Liver (tissue), 8 donors: ENCODE measurements at regions not wholly inside any gene's neighbourhood (a gene's known extent, or its start where the extent isn't known, plus 50 kb on each side); places are given as distances from the start of the nearest gene placed in this dataset.

Source experiments
- DNase-seq: peaks from one replicate; pipeline ENCODE4 v3.0.0-alpha.2; 2017; ENCODE audit warnings: low spot score
- H3K27ac ChIP-seq, 2 donors: one replicate each; pipeline ENCODE4 v1.7.0; 2013; ENCODE audit warnings: inconsistent platforms in 2 of 2, low read length in 2 of 2, control low read depth in 1 of 2, low read depth in 1 of 2, mild to moderate bottlenecking in 1 of 2
- H3K27me3 ChIP-seq, 4 donors: one replicate each; pipeline versions ENCODE4 v1.6.1 to v1.7.0; 2013; ENCODE audit warnings: low read length in 3 of 4, inconsistent platforms in 1 of 4, mild to moderate bottlenecking in 1 of 4, moderate library complexity in 1 of 4; ENCODE audit not compliant: control insufficient read depth in 4 of 4, insufficient read depth in 4 of 4
- H3K36me3 ChIP-seq, 4 donors: one replicate each; pipeline versions ENCODE4 v1.6.1 to v1.7.0; 2013; ENCODE audit warnings: low read length in 3 of 4, mild to moderate bottlenecking in 3 of 4, low read depth in 1 of 4, moderate library complexity in 1 of 4; ENCODE audit not compliant: control insufficient read depth in 4 of 4, insufficient read depth in 3 of 4
- H3K4me1 ChIP-seq, 4 donors: one replicate each; pipeline versions ENCODE4 v1.6.1 to v1.7.0; 2013; ENCODE audit warnings: low read length in 3 of 4, mild to moderate bottlenecking in 3 of 4, moderate library complexity in 1 of 4; ENCODE audit not compliant: control insufficient read depth in 4 of 4, insufficient read depth in 4 of 4
- H3K4me3 ChIP-seq, 3 donors: one replicate each; pipeline versions ENCODE4 v1.6.1 to v1.7.0; 2013; ENCODE audit warnings: low read length in 3 of 3, control low read depth in 1 of 3, low read depth in 1 of 3, mild to moderate bottlenecking in 1 of 3
- H3K9ac ChIP-seq, 2 donors: one replicate each; pipeline ENCODE4 v1.7.0; 2013; ENCODE audit warnings: low read length in 2 of 2, mild to moderate bottlenecking in 2 of 2, moderate library complexity in 2 of 2, control low read depth in 1 of 2, low read depth in 1 of 2
- H3K9me3 ChIP-seq, 4 donors: one replicate each; pipeline versions ENCODE4 v1.6.1 to v1.7.0; 2013; ENCODE audit warnings: low read length in 3 of 4; ENCODE audit not compliant: control insufficient read depth in 4 of 4
- CTCF ChIP-seq: fragments of 150-350 bp; IDR thresholded peaks from 2 replicates; pipeline ENCODE4 v1.5.1; 2017; ENCODE audit warnings: improper control_type of control experiment, low read depth, low read length; ENCODE audit not compliant: missing input control
- EGR1 ChIP-seq, 2 donors: IDR thresholded peaks; 2 replicates each; pipeline ENCODE4 v1.6.1; 2016 to 2018; ENCODE audit warnings: antibody characterized with exemption in 2 of 2, low read depth in 2 of 2
- FOXA1 ChIP-seq: IDR thresholded peaks from 2 replicates; pipeline ENCODE4 v1.6.1; 2016; ENCODE audit warnings: antibody characterized with exemption
- FOXA2 ChIP-seq: IDR thresholded peaks from 2 replicates; pipeline ENCODE4 v1.6.1; 2016; ENCODE audit warnings: antibody characterized with exemption
- GABPA ChIP-seq, 2 donors: IDR thresholded peaks in 1 of 2; conservative IDR thresholded peaks in 1 of 2; 2 replicates each; pipeline ENCODE4 v1.6.1; 2016; ENCODE audit warnings: antibody characterized with exemption in 2 of 2, mild to moderate bottlenecking in 1 of 2, moderate library complexity in 1 of 2
- HNF4A ChIP-seq, 2 donors: conservative IDR thresholded peaks; 2 replicates each; pipeline ENCODE4 v1.6.1; 2016; ENCODE audit warnings: antibody characterized with exemption in 2 of 2, mild to moderate bottlenecking in 2 of 2
- HNF4G ChIP-seq: IDR thresholded peaks from 2 replicates; pipeline ENCODE4 v1.6.1; 2016; ENCODE audit warnings: antibody characterized with exemption
- JUND ChIP-seq, 2 donors: IDR thresholded peaks; 2 replicates each; pipeline ENCODE4 v1.6.1; 2016; ENCODE audit warnings: antibody characterized with exemption in 2 of 2
- MAX ChIP-seq: IDR thresholded peaks from 2 replicates; pipeline ENCODE4 v1.6.1; 2016; ENCODE audit warnings: antibody characterized with exemption
- RAD21 ChIP-seq, 2 donors: IDR thresholded peaks; 2 replicates each; pipeline ENCODE4 v1.6.1; 2016; ENCODE audit warnings: antibody characterized with exemption in 2 of 2, mild to moderate bottlenecking in 2 of 2
- RXRA ChIP-seq, 2 donors: IDR thresholded peaks; 2 replicates each; pipeline ENCODE4 v1.6.1; 2017 to 2018; ENCODE audit warnings: antibody characterized with exemption in 2 of 2, mild to moderate bottlenecking in 1 of 2
- SP1 ChIP-seq: IDR thresholded peaks from 2 replicates; pipeline ENCODE4 v1.6.1; 2018; ENCODE audit warnings: antibody characterized with exemption, mild to moderate bottlenecking
- TAF1 ChIP-seq: conservative IDR thresholded peaks from 2 replicates; pipeline ENCODE4 v1.6.1; 2016; ENCODE audit warnings: antibody characterized with exemption, mild to moderate bottlenecking
- YY1 ChIP-seq: IDR thresholded peaks from 2 replicates; pipeline ENCODE4 v1.6.1; 2016; ENCODE audit warnings: antibody characterized with exemption, mild to moderate bottlenecking
- WGBS: extraction: QIAGEN DNeasy Blood & Tissue Kit; methylation state at CpG from one replicate; pipeline ENCODE4 v1.1.7; 2013; 5-methylcytosine and 5-hydroxymethylcytosine counted together
- TF ChIP-seq, protein P1 (sequence below): IDR thresholded peaks from 2 replicates; pipeline ENCODE4 v1.6.1; 2016; ENCODE audit warnings: antibody characterized with exemption
- TF ChIP-seq, protein P2 (sequence below): IDR thresholded peaks from 2 replicates; pipeline ENCODE4 v1.6.1; 2016; ENCODE audit warnings: antibody characterized with exemption, mild to moderate bottlenecking
- donor health status: healthy.
- donor health status: healthy.
- donor health status: healthy.
- donor health status: healthy.
- donor health status: healthy.

- no peak overlapping the region for H3K27ac ChIP-seq
- no peak for TF ChIP-seq SP1
- 91% methylated on average over 9 of the region's 9 CpGs for WGBS
- no peak for DNase-seq
- no peaks in the 10 kb centered on the region for H3K27me3 ChIP-seq
- H3K4me3 ChIP-seq, result no peak overlapping the region
- no peaks in the 10 kb centered on the region for H3K36me3 ChIP-seq
- no peaks in the 10 kb centered on the region for H3K9me3 ChIP-seq
- H3K4me1 ChIP-seq, result no peaks in the 10 kb centered on the region
- H3K9ac ChIP-seq, result no peak overlapping the region
Observed at GRCh38 chr3:168964736-168965135, 698.8 kb downstream of the MECOM start.

- no peaks in the 10 kb centered on the region for H3K36me3 ChIP-seq
- no peaks in the 10 kb centered on the region for H3K9me3 ChIP-seq
- no peak overlapping the region for H3K4me3 ChIP-seq
- DNase-seq, result no peak
- WGBS, result 66% methylated on average over 2 of the region's 2 CpGs
- no peaks in the 10 kb centered on the region for H3K4me1 ChIP-seq
- no peak for TF ChIP-seq MAX
- no peak for TF ChIP-seq GABPA (IDR thresholded peaks at IDR 0.05 in 1 of 2, conservative IDR thresholded peaks at IDR 0.05 in 1 of 2)
- TF ChIP-seq RAD21 (IDR thresholded peaks at IDR 0.05), result no peak
- no peak for TF ChIP-seq TAF1
- no peak for TF ChIP-seq SP1
- TF ChIP-seq, protein P1, sequence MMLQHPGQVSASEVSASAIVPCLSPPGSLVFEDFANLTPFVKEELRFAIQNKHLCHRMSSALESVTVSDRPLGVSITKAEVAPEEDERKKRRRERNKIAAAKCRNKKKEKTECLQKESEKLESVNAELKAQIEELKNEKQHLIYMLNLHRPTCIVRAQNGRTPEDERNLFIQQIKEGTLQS, result no peak
- TF ChIP-seq FOXA1, result no peak
- TF ChIP-seq JUND (IDR thresholded peaks at IDR 0.05), result no peak
- no peak for TF ChIP-seq CTCF
- TF ChIP-seq HNF4G, result no peak
- no peak for TF ChIP-seq EGR1 (IDR thresholded peaks at IDR 0.05; ENCODE audit: low read depth in 2 of 2)
- no peak for TF ChIP-seq YY1
- no peak for TF ChIP-seq HNF4A (conservative IDR thresholded peaks at IDR 0.05)
- TF ChIP-seq, protein P2, sequence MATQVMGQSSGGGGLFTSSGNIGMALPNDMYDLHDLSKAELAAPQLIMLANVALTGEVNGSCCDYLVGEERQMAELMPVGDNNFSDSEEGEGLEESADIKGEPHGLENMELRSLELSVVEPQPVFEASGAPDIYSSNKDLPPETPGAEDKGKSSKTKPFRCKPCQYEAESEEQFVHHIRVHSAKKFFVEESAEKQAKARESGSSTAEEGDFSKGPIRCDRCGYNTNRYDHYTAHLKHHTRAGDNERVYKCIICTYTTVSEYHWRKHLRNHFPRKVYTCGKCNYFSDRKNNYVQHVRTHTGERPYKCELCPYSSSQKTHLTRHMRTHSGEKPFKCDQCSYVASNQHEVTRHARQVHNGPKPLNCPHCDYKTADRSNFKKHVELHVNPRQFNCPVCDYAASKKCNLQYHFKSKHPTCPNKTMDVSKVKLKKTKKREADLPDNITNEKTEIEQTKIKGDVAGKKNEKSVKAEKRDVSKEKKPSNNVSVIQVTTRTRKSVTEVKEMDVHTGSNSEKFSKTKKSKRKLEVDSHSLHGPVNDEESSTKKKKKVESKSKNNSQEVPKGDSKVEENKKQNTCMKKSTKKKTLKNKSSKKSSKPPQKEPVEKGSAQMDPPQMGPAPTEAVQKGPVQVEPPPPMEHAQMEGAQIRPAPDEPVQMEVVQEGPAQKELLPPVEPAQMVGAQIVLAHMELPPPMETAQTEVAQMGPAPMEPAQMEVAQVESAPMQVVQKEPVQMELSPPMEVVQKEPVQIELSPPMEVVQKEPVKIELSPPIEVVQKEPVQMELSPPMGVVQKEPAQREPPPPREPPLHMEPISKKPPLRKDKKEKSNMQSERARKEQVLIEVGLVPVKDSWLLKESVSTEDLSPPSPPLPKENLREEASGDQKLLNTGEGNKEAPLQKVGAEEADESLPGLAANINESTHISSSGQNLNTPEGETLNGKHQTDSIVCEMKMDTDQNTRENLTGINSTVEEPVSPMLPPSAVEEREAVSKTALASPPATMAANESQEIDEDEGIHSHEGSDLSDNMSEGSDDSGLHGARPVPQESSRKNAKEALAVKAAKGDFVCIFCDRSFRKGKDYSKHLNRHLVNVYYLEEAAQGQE, result no peak
- H3K27me3 ChIP-seq, result no peaks in the 10 kb centered on the region
- no peak overlapping the region for H3K9ac ChIP-seq
- no peak overlapping the region for H3K27ac ChIP-seq
Observed at GRCh38 chr3:168961271-168961670, 702.2 kb downstream of the MECOM start.

DNA sequence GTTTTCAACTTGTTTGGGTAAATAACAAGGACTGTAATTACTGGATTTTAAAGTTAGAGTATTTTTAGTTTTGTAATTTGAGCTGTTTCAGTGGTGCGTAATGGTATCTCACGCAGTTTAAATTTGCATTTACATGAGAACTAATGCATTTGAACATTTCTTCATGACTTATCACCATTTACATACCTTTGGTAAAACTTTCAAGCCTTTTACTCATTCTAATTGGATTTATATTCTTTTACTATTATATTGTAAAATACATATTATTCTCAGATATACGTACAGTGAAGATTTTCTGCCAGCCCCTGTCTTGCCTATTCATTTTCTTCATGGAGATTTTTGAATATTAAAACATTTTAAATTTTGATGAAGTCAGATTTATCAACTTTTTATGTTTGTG lies 703.8 kb downstream of the MECOM start:
- TF ChIP-seq RXRA (IDR thresholded peaks at IDR 0.05) (no peak), FOXA1 (no peak), EGR1 (IDR thresholded peaks at IDR 0.05; ENCODE audit: low read depth in 2 of 2) (no peak), TAF1 (no peak), GABPA (IDR thresholded peaks at IDR 0.05 in 1 of 2, conservative IDR thresholded peaks at IDR 0.05 in 1 of 2) (no peak), MAX (no peak), FOXA2 (no peak), HNF4G (no peak), HNF4A (conservative IDR thresholded peaks at IDR 0.05) (no peak)
- TF ChIP-seq, protein P1, result no peak
- Histone ChIP-seq H3K36me3 (no peaks in the 10 kb centered on the region), H3K4me1 (no peaks in the 10 kb centered on the region), H3K9ac (no peak overlapping the region), H3K4me3 (no peak overlapping the region), H3K9me3 (no peaks in the 10 kb centered on the region), H3K27ac (no peak overlapping the region), H3K27me3 (no peaks in the 10 kb centered on the region)
- no peak for DNase-seq
- WGBS, result 89% methylated on average over 3 of the region's 3 CpGs
